IgD-negative memory B cell (primary cell): ENCODE measurements at regions not wholly inside any gene's neighbourhood (a gene's known extent, or its start where the extent isn't known, plus 50 kb on each side); places are given as distances from the start of the nearest gene placed in this dataset.

Experiments used
- H3K27ac Mint-ChIP-seq, 3 donors: one replicate each; pipeline ENCODE4 v1.8.0; 2020 to 2022; ENCODE audit warnings: mild to moderate bottlenecking in 3 of 3, mixed read lengths in 3 of 3, moderate library complexity in 1 of 3
- H3K27me3 Mint-ChIP-seq: one replicate; pipeline ENCODE4 v1.8.0; 2021; ENCODE audit warnings: mixed read lengths
- H3K36me3 Mint-ChIP-seq: one replicate; pipeline ENCODE4 v1.8.0; 2020; ENCODE audit warnings: mild to moderate bottlenecking, mixed read lengths
- H3K4me1 Mint-ChIP-seq, 3 donors: one replicate each; pipeline ENCODE4 v1.8.0; 2020 to 2022; ENCODE audit warnings: mixed read lengths in 3 of 3, mild to moderate bottlenecking in 1 of 3
- H3K4me3 Mint-ChIP-seq, 4 donors: one replicate each; pipeline ENCODE4 v1.8.0; 2020 to 2022; ENCODE audit warnings: mild to moderate bottlenecking in 4 of 4, mixed read lengths in 4 of 4, moderate library complexity in 3 of 4
- H3K9me3 Mint-ChIP-seq, 3 donors: one replicate each; pipeline ENCODE4 v1.8.0; 2020 to 2021; ENCODE audit warnings: mixed read lengths in 3 of 3, mild to moderate bottlenecking in 1 of 3

DNA sequence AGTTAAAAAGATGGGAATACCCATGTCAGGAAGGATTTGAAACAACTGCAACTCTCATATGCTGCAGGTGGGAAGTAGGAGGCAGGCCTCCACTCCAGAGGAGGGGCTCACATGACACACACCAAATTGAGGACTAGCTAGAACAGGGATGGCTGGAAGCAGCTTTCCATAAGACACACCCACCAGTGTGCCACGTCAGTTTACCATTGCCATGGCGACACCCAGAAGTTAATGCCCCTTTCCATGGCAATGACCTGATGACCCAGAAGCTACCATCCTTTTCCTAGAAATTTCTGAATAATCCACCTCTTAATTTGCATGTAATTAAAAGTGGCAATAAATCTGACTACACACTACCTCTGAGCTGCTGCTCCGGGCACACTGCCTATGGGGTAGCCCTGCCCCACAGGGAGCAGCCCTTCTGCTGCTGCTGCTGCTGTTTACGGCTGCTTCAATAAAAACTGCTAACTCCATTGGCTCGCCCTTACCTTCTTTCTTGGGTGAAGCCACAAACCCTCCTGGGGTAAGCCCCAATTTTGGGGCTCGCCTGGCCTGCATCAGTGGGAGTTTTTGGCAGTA lies 89.4 kb downstream of the RRM2 start:
- H3K9me3 Mint-ChIP-seq: no peaks in the 10 kb centered on the region
- H3K4me3 Mint-ChIP-seq: no peak overlapping the region
- peaks cover 0 to 4% (median 0%) of the 10 kb centered on the region in 3 donors for H3K4me1 Mint-ChIP-seq
- H3K27me3 Mint-ChIP-seq: peaks cover 1% of the 10 kb centered on the region
- H3K36me3 Mint-ChIP-seq: no peaks in the 10 kb centered on the region
- no peak overlapping the region for H3K27ac Mint-ChIP-seq

DNA sequence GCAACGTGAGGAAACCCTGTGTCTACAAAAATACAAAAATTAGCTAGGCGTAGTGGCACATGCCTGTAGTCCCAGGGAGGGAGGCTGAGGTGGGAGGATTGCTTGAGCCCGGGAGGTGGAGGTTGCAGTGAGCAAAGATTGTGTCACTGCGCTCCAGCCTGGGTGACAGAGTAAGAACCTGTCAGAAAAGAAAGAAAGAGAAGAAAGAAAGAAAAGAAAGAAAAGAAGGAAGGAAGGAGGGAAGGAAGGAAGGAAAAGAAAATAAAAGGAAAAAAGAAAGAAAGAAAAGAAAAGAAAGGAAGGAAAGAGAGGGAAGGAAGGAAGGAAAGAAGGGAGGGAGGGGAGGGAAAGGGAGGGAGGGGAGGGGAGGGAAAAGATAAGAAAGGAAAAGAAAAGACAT lies 89.9 kb upstream of the HPCAL1 start:
- Mint-ChIP-seq H3K4me1 (peaks cover 0 to 4% (median 0%) of the 10 kb centered on the region in 3 donors), H3K27ac (no peak overlapping the region), H3K4me3 (no peak overlapping the region), H3K27me3 (peaks cover 3% of the 10 kb centered on the region), H3K36me3 (no peaks in the 10 kb centered on the region), H3K9me3 (no peaks in the 10 kb centered on the region)

DNA sequence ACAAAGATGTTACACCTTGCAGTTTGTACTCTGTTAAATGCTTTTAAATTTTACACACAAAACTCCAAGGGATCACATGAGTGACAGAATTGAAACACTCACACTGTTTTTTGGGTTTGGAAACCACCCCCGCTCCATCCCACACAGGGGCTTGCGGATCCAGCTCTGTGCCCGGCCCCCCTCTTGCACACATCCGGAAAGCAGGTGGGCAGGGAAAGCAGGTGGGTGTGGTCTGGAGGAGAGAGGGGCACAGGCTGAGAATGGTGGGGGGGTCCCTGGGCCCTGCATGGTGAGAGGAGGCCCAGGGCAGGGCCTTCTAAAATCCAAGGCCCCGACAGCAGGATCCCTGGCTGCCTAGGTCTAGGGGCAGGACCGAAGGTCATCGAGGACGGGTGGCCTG lies 88.5 kb upstream of the HPCAL1 start:
- Mint-ChIP-seq H3K27me3 (peaks cover 3% of the 10 kb centered on the region), H3K4me1 (peaks cover 0 to 4% (median 0%) of the 10 kb centered on the region in 3 donors), H3K36me3 (no peaks in the 10 kb centered on the region), H3K9me3 (no peaks in the 10 kb centered on the region), H3K27ac (no peak overlapping the region), H3K4me3 (no peak overlapping the region)

DNA sequence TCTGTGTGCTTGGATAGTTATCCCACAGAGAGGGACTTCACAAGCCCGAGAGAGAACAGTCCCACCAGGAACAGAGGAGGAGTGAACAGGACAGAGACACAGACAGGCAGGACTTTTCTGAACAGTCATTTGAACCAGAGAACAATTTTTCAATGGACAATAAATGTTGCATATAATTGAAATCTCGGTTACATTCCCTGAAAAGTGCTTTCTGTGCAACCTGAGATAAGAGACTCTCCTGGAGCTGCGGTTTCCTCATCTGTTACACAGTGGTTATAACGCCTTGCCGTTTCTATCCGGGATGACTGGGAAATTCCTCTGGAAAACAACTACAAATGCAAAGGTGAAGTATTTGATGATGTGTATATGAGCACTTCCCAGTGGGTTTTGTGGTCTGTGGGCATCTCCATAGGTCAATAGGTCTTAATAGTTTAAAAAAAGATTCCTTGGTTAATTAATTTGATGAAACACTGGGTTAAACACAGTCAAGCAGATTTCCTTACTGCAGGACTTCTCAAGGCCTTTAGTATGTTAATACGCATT lies 87.2 kb upstream of the HPCAL1 start:
- Mint-ChIP-seq H3K27ac (no peak overlapping the region), H3K9me3 (no peaks in the 10 kb centered on the region), H3K27me3 (peaks cover 3% of the 10 kb centered on the region), H3K4me1 (peaks cover 0 to 4% (median 0%) of the 10 kb centered on the region in 3 donors), H3K4me3 (no peak overlapping the region), H3K36me3 (peaks cover 2% of the 10 kb centered on the region)

DNA sequence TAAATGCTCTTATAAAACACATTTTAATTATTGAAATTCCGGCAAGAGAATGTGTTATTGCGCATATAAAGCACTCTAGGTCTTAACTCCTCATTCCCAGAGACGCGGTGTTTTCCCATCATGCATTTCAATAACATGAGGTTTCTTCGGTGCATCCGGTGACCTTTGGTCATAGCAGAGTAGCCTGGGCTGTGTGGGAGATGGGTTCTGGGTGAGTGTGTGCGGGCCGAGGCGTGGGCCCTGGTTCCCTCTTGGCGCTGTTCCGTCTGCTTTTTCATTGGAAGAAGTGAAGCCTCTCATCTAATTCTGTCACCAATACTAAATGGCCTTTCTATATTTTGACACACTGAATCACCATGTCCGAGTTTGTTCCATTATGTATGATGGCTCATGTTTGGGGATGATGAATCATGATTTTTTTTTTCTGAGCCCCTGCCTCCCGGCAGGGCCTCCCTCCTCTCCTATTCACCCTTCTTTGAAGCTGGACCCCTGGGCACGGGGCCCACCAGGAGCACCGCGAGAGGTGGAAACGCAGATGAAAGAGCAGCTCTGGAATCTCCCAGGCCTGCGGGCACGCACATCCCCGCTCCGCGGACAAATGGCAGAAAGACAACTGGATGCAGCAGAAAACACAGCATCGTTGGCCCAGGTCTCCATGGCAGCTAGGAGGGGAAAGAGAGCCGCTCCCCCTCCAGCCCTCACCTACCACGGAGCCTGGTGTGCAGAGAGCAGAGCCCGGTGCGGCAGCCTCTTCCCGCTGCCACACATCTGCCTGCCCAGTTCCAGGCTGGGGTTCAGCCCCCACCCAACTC lies 85.8 kb upstream of the HPCAL1 start:
- H3K27me3 Mint-ChIP-seq: peaks cover 6% of the 10 kb centered on the region
- H3K4me3 Mint-ChIP-seq: no peak overlapping the region
- peaks cover 4% of the 10 kb centered on the region for H3K36me3 Mint-ChIP-seq
- H3K27ac Mint-ChIP-seq: peak overlapping the region in 1 of 3 donors; percentile 67
- H3K9me3 Mint-ChIP-seq: no peaks in the 10 kb centered on the region
- peaks cover 0 to 4% (median 0%) of the 10 kb centered on the region in 3 donors for H3K4me1 Mint-ChIP-seq

DNA sequence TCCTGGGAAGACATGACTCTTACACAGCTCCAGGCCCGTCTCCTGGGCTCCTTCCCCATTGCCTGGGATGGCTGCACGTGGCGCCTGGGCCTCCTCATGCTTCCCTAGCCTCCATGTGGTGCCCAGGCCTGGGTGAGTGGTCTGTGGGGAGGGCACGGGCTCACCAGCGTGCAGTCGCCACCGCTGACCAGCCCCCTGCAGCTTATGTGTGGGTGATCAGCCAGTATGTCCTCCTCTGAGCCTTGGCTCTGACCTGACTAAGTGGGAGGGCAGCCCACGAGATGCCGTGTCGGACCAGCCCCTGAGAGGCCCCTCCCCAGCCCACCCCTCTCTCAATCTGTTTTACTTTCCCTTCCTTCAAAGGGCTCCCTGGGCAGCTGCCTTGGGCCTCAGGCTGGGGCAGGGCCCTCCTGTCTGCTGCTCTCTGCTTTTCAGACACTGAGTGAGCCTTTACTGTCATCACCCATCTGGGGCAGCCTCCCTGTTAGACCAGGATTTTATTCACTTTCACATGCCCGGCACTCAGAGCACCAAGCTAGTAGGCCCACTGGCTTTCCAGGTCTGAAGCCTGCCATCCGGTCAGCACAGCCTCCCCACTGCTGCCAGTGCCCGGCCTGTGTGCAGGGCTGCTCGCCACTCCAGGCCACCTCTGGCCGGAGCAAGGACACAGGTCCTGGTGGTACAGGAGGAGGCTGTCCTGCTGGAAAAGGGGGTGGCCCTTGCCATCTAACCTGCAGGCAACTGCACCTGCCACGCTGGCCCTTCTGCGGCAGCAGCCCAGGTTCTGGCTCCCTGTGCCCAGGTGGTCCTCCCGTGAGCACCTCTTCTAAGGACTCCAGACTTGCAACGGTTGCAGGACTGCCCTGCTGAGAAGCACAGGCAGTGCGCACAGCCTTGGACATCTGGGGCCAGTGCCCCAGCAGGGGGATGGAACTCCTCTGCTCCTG lies 84.9 kb upstream of the HPCAL1 start:
- Mint-ChIP-seq H3K36me3 (peaks cover 4% of the 10 kb centered on the region), H3K27me3 (peaks cover 6% of the 10 kb centered on the region), H3K9me3 (no peaks in the 10 kb centered on the region), H3K4me3 (peak overlapping the region in 1 of 4 donors; percentile 39), H3K27ac (no peak overlapping the region), H3K4me1 (peaks cover 0 to 5% (median 0%) of the 10 kb centered on the region in 3 donors)

DNA sequence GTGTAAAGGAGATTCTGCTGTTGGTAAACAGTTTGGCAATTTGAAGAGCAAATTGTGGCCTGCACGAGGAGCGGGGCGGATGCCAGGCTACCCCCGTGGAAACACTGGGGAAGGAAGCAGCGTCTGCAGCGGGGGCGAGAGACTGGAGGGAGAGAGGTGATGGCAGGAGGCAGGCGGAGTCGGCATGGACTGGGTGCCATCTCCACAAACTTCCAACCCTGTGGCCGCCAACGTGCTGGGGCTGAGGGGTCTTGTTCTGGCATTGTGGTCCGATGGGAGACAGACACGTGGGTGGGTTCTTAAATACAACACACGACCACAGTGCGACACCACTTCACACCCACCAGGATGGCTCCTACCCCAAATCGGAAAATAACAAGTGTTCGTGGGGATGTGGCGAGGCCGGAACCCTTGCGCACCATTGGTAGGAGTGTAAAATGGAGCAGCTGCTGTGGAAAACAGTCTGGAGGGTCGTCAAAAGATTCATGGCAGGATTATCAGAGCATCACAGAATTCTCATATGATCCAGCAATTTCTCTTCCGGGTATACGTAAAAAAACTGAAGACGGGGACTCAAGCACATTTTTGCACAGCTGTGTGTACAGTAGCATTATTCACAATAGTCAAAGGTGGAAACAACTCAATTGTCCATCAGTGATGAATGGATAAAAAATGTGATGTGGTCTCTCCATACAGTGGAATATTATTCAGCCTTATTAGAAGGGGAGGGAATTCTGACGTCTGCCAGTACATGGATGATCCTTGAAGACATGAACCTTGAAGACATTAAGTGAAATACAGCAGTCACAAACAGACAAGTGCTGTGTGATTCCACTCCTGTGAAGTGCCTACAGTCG lies 82.4 kb upstream of the HPCAL1 start:
- H3K9me3 Mint-ChIP-seq: no peaks in the 10 kb centered on the region

DNA sequence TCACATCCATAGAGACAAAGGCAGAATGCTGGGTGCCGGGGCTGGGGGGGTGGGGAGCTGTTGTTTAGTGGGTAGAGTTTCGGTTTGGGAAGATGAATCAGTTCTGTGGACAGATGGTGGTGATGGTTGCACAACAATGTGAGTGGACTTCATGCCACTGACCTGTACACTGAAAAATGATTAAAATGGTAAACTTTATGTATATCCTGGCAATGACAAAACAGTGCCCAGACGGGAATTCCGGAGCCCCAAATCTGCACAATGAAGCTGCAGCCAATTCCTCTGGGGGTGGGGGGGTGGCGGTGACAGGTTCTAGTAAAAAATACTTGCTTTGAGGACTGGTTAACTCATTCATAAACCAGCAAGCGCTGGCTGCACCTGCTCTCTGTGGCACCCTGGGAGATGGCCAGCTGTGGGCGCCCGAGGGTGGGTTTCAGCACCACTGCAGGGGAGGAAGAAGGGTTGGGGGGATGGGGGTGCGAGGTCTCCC lies 81.8 kb upstream of the HPCAL1 start:
- H3K27me3 Mint-ChIP-seq: peaks cover 6% of the 10 kb centered on the region
- peaks cover 4% of the 10 kb centered on the region for H3K36me3 Mint-ChIP-seq
- no peaks in the 10 kb centered on the region for H3K9me3 Mint-ChIP-seq
- no peak overlapping the region for H3K4me3 Mint-ChIP-seq
- peak overlapping the region in 1 of 3 donors; percentile 23 for H3K27ac Mint-ChIP-seq
- H3K4me1 Mint-ChIP-seq: peaks cover 0 to 1% (median 0%) of the 10 kb centered on the region in 3 donors

More for the DNA sequence above, 82.4 kb upstream of the HPCAL1 start:
- Mint-ChIP-seq H3K4me3 (no peak overlapping the region), H3K27ac (peak overlapping the region in 1 of 3 donors; percentile 23), H3K4me1 (peaks cover 0 to 5% (median 0%) of the 10 kb centered on the region in 3 donors), H3K27me3 (peaks cover 6% of the 10 kb centered on the region), H3K36me3 (peaks cover 4% of the 10 kb centered on the region)

DNA sequence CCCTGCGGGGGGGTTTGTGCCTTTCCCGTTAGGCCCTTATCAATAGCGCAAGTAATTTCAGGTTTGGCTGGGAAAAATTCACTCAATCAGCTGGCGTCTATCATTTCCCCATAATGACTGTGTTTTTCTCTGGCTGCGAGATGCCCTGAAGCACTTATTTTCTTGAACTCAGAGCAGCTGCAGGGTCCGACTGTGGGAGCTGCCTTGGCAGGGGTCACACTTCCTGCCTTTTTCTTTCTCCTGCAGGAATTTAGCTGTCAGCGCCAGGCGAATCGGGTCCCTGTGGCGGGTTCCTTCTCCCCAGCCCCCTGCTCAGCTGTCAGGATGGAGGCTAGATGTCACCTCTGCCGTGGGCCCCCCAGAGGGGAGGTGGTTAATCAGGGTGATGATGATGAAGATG lies 81.3 kb upstream of the HPCAL1 start:
- no peak overlapping the region for H3K27ac Mint-ChIP-seq
- H3K36me3 Mint-ChIP-seq: peaks cover 4% of the 10 kb centered on the region
- H3K4me3 Mint-ChIP-seq: no peak overlapping the region
- no peaks in the 10 kb centered on the region for H3K9me3 Mint-ChIP-seq
- peaks cover 6% of the 10 kb centered on the region for H3K27me3 Mint-ChIP-seq
- H3K4me1 Mint-ChIP-seq: peaks cover 0 to 1% (median 0%) of the 10 kb centered on the region in 3 donors

DNA sequence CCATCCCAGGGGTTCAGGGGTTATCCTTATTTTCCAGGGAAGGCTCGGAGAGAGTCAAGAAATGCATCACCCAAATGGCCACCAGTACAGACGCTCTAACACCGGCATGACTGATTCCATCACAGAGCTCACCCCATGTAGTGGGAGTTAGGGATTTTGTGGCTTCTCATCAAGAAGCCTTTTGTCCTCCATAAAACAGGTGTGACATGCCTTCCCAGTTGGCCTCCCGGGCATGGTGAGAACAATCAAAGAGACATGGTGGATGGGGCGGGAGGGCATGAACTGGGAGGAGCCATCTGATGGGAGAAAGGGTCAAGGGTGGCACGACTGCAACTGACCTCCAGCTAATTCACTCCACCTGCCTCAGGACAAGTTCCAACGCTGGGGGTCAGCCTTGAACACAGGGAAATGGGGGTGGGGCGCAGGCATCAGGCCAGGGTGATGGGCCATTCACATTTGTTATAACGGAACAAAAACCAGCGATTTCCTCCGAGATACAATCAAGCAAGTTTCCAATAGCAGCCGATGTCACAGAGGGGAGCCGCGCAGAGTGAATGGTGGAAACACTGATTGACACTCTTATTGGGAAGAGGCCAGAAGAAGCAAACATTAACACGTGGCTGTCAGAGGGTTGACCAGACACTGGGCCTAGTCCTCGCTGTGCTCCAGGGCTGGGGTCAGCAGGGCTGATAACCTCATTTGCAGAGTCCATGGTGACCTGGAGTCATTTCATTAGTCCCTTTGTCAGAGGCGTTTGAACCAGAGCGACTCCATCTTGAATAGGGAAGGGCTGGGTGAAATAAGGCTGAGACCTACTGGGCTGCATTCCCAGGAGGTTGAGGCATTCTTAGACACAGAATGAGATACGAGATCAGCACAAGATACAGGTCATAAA lies 80.5 kb upstream of the HPCAL1 start:
- Mint-ChIP-seq H3K4me3 (peak overlapping the region in 1 of 4 donors; percentile 55), H3K27ac (no peak overlapping the region), H3K4me1 (peaks cover 0 to 1% (median 0%) of the 10 kb centered on the region in 3 donors), H3K36me3 (peaks cover 4% of the 10 kb centered on the region), H3K27me3 (peaks cover 2% of the 10 kb centered on the region), H3K9me3 (no peaks in the 10 kb centered on the region)

DNA sequence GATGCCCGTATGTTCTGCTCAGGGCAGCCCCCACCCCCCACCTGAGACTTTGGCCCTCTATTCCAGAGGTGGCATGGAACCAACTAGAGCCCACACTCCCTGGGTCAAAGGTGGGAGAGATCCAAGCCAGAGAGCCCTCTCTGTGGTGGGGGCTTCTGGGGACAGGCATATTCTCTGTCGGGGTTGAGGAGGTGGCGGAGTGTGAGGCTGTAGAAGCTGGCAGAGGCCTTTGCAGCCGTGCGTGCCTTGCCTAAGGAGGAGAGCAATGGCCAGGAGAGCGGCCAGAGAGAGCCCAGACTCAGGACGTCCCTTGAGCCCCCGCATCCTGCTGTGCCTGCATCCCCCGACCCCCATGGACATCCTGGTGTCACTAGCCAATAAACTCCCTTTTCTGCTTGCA lies 79.2 kb upstream of the HPCAL1 start:
- peaks cover 4% of the 10 kb centered on the region for H3K36me3 Mint-ChIP-seq
- no peak overlapping the region for H3K27ac Mint-ChIP-seq
- no peaks in the 10 kb centered on the region for H3K9me3 Mint-ChIP-seq
- H3K4me3 Mint-ChIP-seq: no peak overlapping the region
- peaks cover 0 to 1% (median 0%) of the 10 kb centered on the region in 3 donors for H3K4me1 Mint-ChIP-seq
- peaks cover 4% of the 10 kb centered on the region for H3K27me3 Mint-ChIP-seq

DNA sequence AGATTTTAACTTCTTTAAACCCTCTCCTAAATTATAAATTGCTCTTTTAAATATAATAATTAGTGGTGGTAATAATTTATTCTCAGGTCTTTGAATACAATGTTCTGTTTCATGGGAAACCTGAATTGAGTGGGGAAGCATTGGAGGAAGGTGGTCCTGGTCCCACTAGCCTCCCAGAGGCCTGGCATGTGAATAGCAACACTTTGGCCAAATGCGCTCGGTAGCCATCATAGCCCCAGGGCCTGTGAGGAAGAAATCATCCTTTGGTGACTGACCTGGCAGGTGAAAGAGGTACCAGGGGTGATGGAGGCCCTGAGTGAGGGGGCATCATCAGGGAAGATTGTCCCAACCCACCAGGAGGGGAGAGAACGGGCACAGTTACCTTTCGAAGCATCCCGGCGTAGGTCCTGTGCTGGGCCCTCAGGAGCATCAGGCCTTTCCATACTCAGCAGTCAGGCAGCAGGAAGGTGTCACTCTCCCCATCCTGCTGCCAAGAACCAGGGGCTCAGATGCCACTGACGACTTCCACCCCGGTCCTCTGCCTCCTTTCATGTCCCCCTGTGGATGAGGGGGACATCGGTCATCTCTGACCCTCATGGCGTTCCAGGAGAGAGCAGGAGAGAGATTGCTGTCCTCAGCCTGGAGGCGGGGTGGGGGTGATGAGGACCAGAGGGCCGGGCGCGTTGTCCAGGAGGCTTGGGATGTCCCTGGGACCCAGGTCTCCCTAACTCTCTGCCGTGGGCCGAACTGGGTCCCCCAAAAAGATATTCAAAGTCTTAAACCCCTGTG lies 78.6 kb upstream of the HPCAL1 start:
- Mint-ChIP-seq H3K27me3 (peaks cover 5% of the 10 kb centered on the region), H3K27ac (no peak overlapping the region), H3K9me3 (no peaks in the 10 kb centered on the region), H3K4me3 (no peak overlapping the region), H3K4me1 (peaks cover 0 to 1% (median 0%) of the 10 kb centered on the region in 3 donors), H3K36me3 (peaks cover 4% of the 10 kb centered on the region)
